Activated CD4-positive, alpha-beta memory T cell treated with anti-CD3 and anti-CD28 coated beads, Interleukin-2, amount 10 ng/mL, durations not matched to agents 7 days and 5 days (primary cell): ENCODE measurements at regions not wholly inside any gene's neighbourhood (a gene's known extent, or its start where the extent isn't known, plus 50 kb on each side); places are given as distances from the start of the nearest gene placed in this dataset.

Experiments used
- CTCF ChIA-PET: fragments of 350-600 bp; sonication (Branson Sonifier 250); formaldehyde crosslinking; loops from one replicate; lab custom pipeline; 2021; ENCODE audit warnings: antibody characterized with exemption, inconsistent platforms; lab: Charles Lee
- POLR2A ChIA-PET: fragments of 350-600 bp; sonication (Branson Sonifier 250); formaldehyde crosslinking; loops from one replicate; lab custom pipeline; 2021; ENCODE audit warnings: antibody characterized with exemption; lab: Charles Lee
- DNase-seq: peaks from one replicate; pipeline ENCODE4 v3.0.0-alpha.2; 2020
- H3K27ac Mint-ChIP-seq: one replicate; pipeline ENCODE4 v1.8.0; 2021; ENCODE audit warnings: mild to moderate bottlenecking, mixed read lengths
- H3K27me3 Mint-ChIP-seq: one replicate; pipeline ENCODE4 v1.8.0; 2021; ENCODE audit warnings: mixed read lengths
- H3K36me3 Mint-ChIP-seq: one replicate; pipeline ENCODE4 v1.8.0; 2021; ENCODE audit warnings: low read depth, mixed read lengths
- H3K4me1 Mint-ChIP-seq: one replicate; pipeline ENCODE4 v1.8.0; 2021; ENCODE audit warnings: mixed read lengths
- H3K4me3 Mint-ChIP-seq: one replicate; pipeline ENCODE4 v1.8.0; 2021; ENCODE audit warnings: mild to moderate bottlenecking, mixed read lengths
- H3K9me3 Mint-ChIP-seq: one replicate; pipeline ENCODE4 v1.8.0; 2021; ENCODE audit warnings: mixed read lengths

- H3K27me3 Mint-ChIP-seq: no peaks in the 10 kb centered on the region
- H3K4me3 Mint-ChIP-seq: no peak overlapping the region
- H3K27ac Mint-ChIP-seq: no peak overlapping the region
- ChIA-PET POLR2A (no interaction called here), CTCF (no interaction called here)
- DNase-seq: no peak
- H3K9me3 Mint-ChIP-seq: peaks cover 9% of the 10 kb centered on the region
- H3K4me1 Mint-ChIP-seq: no peaks in the 10 kb centered on the region
- H3K36me3 Mint-ChIP-seq: no peaks in the 10 kb centered on the region
These were observed 836.8 kb upstream of the LCORL start for GRCh38 chr4:18858229-18858922.

GRCh38 chr4:18850867-18851266 is 829.3 kb upstream of the LCORL start:
- Mint-ChIP-seq H3K27me3 (no peaks in the 10 kb centered on the region), H3K27ac (no peak overlapping the region), H3K4me3 (no peak overlapping the region), H3K36me3 (no peaks in the 10 kb centered on the region), H3K4me1 (no peaks in the 10 kb centered on the region), H3K9me3 (peaks cover 8% of the 10 kb centered on the region)
- CTCF ChIA-PET: no interaction called here
- no peak for DNase-seq
- POLR2A ChIA-PET: no interaction called here

DNA sequence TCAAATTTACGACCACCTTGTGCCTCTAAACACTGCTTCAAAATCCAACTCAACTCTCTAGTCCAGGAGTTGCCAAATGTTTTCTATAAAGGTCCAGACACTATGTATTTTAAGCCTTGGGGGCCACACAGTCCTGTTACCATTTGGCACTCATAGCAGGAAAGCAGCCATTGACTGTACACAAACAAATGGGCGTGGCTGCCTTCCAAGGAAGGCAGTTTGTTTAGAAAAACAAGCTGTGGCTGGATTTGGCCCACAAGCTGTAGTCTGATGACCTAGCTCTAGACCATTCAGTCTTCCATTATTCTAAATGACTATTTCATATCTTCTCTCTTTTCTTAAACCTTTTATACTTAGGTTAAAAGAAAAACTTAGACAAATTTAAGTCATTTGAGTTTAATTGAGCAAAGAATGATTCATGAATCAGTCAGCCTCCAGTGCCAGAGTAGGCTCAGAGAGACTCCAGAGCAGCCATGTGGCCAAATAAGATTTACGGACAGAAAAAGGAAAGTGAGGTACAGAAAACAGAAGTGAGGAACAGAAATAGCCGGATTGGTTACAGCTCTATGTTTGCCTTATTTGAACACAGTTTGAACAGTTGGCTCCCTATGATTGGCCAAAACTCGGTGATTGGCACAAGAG is 825.8 kb upstream of the LCORL start:
- POLR2A ChIA-PET: no interaction called here
- Mint-ChIP-seq H3K4me3 (no peak overlapping the region), H3K27me3 (no peaks in the 10 kb centered on the region), H3K36me3 (no peaks in the 10 kb centered on the region), H3K27ac (no peak overlapping the region), H3K9me3 (peaks cover 12% of the 10 kb centered on the region), H3K4me1 (no peaks in the 10 kb centered on the region)
- DNase-seq: no peak
- CTCF ChIA-PET: no interaction called here

- H3K4me3 Mint-ChIP-seq: no peak overlapping the region
- H3K9me3 Mint-ChIP-seq: peaks cover 20% of the 10 kb centered on the region
- ChIA-PET POLR2A (no interaction called here), CTCF (interaction anchor here (0.7 kb wide), 1 partner anchor 1515 kb away, joined by 3 read pairs; no protein-coding TSS in a partner anchor)
- DNase-seq: no peak
- no peaks in the 10 kb centered on the region for H3K27me3 Mint-ChIP-seq
- no peaks in the 10 kb centered on the region for H3K36me3 Mint-ChIP-seq
- no peak overlapping the region for H3K27ac Mint-ChIP-seq
- H3K4me1 Mint-ChIP-seq: no peaks in the 10 kb centered on the region
These were observed 824.8 kb upstream of the LCORL start for GRCh38 chr4:18846313-18846712.

- H3K36me3 Mint-ChIP-seq: no peaks in the 10 kb centered on the region
- no peaks in the 10 kb centered on the region for H3K27me3 Mint-ChIP-seq
- CTCF ChIA-PET: no interaction called here
- POLR2A ChIA-PET: no interaction called here
- peaks cover 20% of the 10 kb centered on the region for H3K9me3 Mint-ChIP-seq
- DNase-seq: no peak
- no peak overlapping the region for H3K4me3 Mint-ChIP-seq
- H3K27ac Mint-ChIP-seq: no peak overlapping the region
- no peaks in the 10 kb centered on the region for H3K4me1 Mint-ChIP-seq
These were observed 823.2 kb upstream of the LCORL start for GRCh38 chr4:18844726-18845125.

GRCh38 chr4:18842431-18842830 is 820.9 kb upstream of the LCORL start:
- Mint-ChIP-seq H3K27me3 (no peaks in the 10 kb centered on the region), H3K36me3 (no peaks in the 10 kb centered on the region), H3K4me3 (no peak overlapping the region), H3K9me3 (peaks cover 17% of the 10 kb centered on the region), H3K27ac (no peak overlapping the region), H3K4me1 (no peaks in the 10 kb centered on the region)
- DNase-seq: no peak
- POLR2A ChIA-PET: no interaction called here
- CTCF ChIA-PET: no interaction called here

DNA sequence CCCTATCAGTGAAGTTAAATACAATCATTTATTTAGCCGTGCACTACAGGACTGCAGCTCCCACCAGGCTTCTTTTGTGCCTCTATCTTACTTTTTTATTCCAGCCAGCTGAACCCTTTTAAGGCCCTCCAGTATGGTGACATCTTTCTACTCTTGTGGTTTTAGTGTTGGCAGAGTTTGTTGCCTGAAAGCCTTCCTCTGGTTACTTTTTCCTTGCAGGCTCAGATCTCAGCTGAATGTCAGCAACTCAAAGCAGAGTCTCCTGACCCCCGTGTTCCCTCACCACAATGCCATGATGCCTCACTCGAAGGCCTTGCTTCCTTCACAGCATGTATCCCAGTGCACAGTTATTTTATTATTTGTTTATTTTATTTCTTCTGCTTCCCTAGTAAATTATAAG is 818.9 kb upstream of the LCORL start:
- Mint-ChIP-seq H3K27me3 (no peaks in the 10 kb centered on the region), H3K36me3 (no peaks in the 10 kb centered on the region), H3K9me3 (peaks cover 17% of the 10 kb centered on the region), H3K27ac (no peak overlapping the region), H3K4me3 (no peak overlapping the region), H3K4me1 (no peaks in the 10 kb centered on the region)
- DNase-seq: no peak
- ChIA-PET CTCF (no interaction called here), POLR2A (no interaction called here)

DNA sequence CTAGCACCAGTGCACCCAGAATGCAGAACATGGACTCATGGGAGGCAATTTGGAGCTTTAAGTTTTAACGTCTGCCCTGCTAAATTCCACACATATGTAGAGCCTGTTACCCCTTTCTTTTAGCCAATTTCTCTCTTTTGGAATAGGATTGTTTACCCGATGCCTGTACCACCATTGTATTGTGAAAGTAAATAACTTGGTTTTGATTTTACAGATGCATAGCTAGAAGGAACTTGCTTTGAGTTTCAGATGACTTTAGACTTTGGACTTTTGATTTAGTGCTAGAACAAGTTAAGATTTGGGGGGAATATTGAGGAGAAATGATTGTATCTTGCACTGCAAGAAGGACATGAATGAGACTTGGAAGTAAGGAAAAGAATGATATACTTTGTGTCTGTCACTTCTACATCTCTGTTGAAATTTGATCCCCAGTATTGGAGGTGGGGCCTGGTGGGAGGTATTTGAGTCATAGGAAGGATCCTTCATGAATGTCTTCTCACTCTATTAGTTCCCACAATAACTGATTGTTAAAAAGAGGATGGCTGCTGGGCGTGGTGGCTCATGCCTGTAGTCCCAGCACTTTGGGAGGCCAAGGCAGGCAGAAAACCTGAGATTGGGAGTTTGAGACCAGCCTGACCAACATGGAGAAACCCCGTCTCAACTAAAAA is 794.8 kb upstream of the LCORL start:
- H3K4me3 Mint-ChIP-seq: no peak overlapping the region
- POLR2A ChIA-PET: no interaction called here
- CTCF ChIA-PET: no interaction called here
- no peak overlapping the region for H3K27ac Mint-ChIP-seq
- H3K9me3 Mint-ChIP-seq: peaks cover 2% of the 10 kb centered on the region
- DNase-seq: no peak
- no peaks in the 10 kb centered on the region for H3K27me3 Mint-ChIP-seq
- no peaks in the 10 kb centered on the region for H3K36me3 Mint-ChIP-seq
- no peaks in the 10 kb centered on the region for H3K4me1 Mint-ChIP-seq

GRCh38 chr4:18815779-18816173 is 794.2 kb upstream of the LCORL start:
- no peak overlapping the region for H3K27ac Mint-ChIP-seq
- ChIA-PET POLR2A (no interaction called here), CTCF (no interaction called here)
- H3K4me1 Mint-ChIP-seq: no peaks in the 10 kb centered on the region
- H3K36me3 Mint-ChIP-seq: no peaks in the 10 kb centered on the region
- no peaks in the 10 kb centered on the region for H3K27me3 Mint-ChIP-seq
- peaks cover 2% of the 10 kb centered on the region for H3K9me3 Mint-ChIP-seq
- DNase-seq: no peak
- no peak overlapping the region for H3K4me3 Mint-ChIP-seq

GRCh38 chr4:18815081-18815778 is 793.7 kb upstream of the LCORL start:
- H3K27ac Mint-ChIP-seq: no peak overlapping the region
- no peaks in the 10 kb centered on the region for H3K36me3 Mint-ChIP-seq

GRCh38 chr4:18813771-18814170 is 792.2 kb upstream of the LCORL start:
- POLR2A ChIA-PET: no interaction called here
- H3K9me3 Mint-ChIP-seq: peaks cover 2% of the 10 kb centered on the region

More at GRCh38 chr4:18815081-18815778, 793.7 kb upstream of the LCORL start:
- H3K9me3 Mint-ChIP-seq: peaks cover 2% of the 10 kb centered on the region
- H3K27me3 Mint-ChIP-seq: no peaks in the 10 kb centered on the region
- ChIA-PET POLR2A (no interaction called here), CTCF (no interaction called here)
- DNase-seq: no peak
- H3K4me3 Mint-ChIP-seq: no peak overlapping the region
- no peaks in the 10 kb centered on the region for H3K4me1 Mint-ChIP-seq

DNA sequence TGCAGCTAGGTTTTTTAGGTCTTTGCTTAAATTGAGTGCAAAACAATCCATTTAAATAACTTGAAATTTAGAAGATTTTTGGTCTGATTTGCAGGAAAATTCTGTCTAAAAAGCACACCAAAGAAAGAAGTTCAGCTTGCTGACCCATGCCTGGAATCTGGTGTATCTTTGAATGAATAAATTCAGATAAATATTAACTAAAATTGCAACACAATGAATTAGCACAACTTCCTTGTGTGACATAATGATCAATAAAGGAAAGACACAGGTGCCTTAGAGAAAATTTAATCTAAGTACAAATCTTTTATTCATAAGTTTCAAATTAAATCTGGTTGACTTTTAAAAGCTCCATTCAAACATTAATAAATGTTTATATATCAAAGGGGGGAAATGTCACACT is 791.5 kb upstream of the LCORL start:
- ChIA-PET POLR2A (no interaction called here), CTCF (no interaction called here)
- peaks cover 2% of the 10 kb centered on the region for H3K9me3 Mint-ChIP-seq

More at GRCh38 chr4:18813771-18814170, 792.2 kb upstream of the LCORL start:
- no peaks in the 10 kb centered on the region for H3K4me1 Mint-ChIP-seq
- no peaks in the 10 kb centered on the region for H3K27me3 Mint-ChIP-seq
- DNase-seq: no peak
- CTCF ChIA-PET: no interaction called here
- H3K4me3 Mint-ChIP-seq: no peak overlapping the region
- H3K36me3 Mint-ChIP-seq: no peaks in the 10 kb centered on the region
- no peak overlapping the region for H3K27ac Mint-ChIP-seq

GRCh38 chr4:18803781-18804180 is 782.2 kb upstream of the LCORL start:
- CTCF ChIA-PET: no interaction called here

More for the DNA sequence above, 791.5 kb upstream of the LCORL start:
- Mint-ChIP-seq H3K36me3 (no peaks in the 10 kb centered on the region), H3K27ac (no peak overlapping the region), H3K4me1 (no peaks in the 10 kb centered on the region), H3K27me3 (no peaks in the 10 kb centered on the region), H3K4me3 (no peak overlapping the region)
- DNase-seq: no peak

More at GRCh38 chr4:18803781-18804180, 782.2 kb upstream of the LCORL start:
- no peak for DNase-seq
- no peaks in the 10 kb centered on the region for H3K36me3 Mint-ChIP-seq
- no peaks in the 10 kb centered on the region for H3K27me3 Mint-ChIP-seq
- POLR2A ChIA-PET: no interaction called here
- no peak overlapping the region for H3K4me3 Mint-ChIP-seq
- no peak overlapping the region for H3K27ac Mint-ChIP-seq
- no peaks in the 10 kb centered on the region for H3K4me1 Mint-ChIP-seq
- no peaks in the 10 kb centered on the region for H3K9me3 Mint-ChIP-seq
